Astrocyte (in vitro differentiated cells and primary cell): ENCODE measurements at regions not wholly inside any gene's neighbourhood (a gene's known extent, or its start where the extent isn't known, plus 50 kb on each side); places are given as distances from the start of the nearest gene placed in this dataset.
A peak's percentile ranks its signal among the peaks of the same experiment; 100 is the strongest.

ENCODE experiments used
- DNase-seq: peaks from one replicate; pipeline ENCODE4 v3.0.0-alpha.2; 2010; ENCODE audit warnings: low read depth
- FAIRE-seq: peaks from 2 replicates; lab custom pipeline; 2011; peaks lifted over from hg19 to GRCh38; lab: Jason Lieb, UNC
- H2AFZ ChIP-seq: 2 replicates; pipeline ENCODE4 v1.6.0; 2012; ENCODE audit warnings: low read depth, low read length, inconsistent platforms
- H3K27ac ChIP-seq: 2 replicates; pipeline ENCODE4 v1.5.1; 2011; ENCODE audit warnings: low read depth, low read length, inconsistent platforms
- H3K27me3 ChIP-seq: 2 replicates; pipeline ENCODE4 v1.6.0; 2011; ENCODE audit warnings: low read length, inconsistent platforms; ENCODE audit not compliant: insufficient read depth
- H3K36me3 ChIP-seq: 2 replicates; pipeline ENCODE4 v1.5.1; 2011; ENCODE audit warnings: low read length, inconsistent platforms; ENCODE audit not compliant: insufficient read depth
- H3K4me1 ChIP-seq: 2 replicates; pipeline ENCODE4 v1.5.1; 2011; ENCODE audit warnings: low read length, inconsistent platforms; ENCODE audit not compliant: insufficient read depth
- H3K4me2 ChIP-seq: 2 replicates; pipeline ENCODE4 v1.6.0; 2012; ENCODE audit warnings: low read length, inconsistent platforms
- H3K4me3 ChIP-seq: 2 replicates; pipeline ENCODE4 v1.5.1; 2011; ENCODE audit warnings: low read depth, mild to moderate bottlenecking, low read length, inconsistent platforms; ENCODE audit not compliant: insufficient read depth
- H3K79me2 ChIP-seq: 2 replicates; pipeline ENCODE4 v1.6.0; 2012; ENCODE audit warnings: mild to moderate bottlenecking, low read length, inconsistent platforms; ENCODE audit not compliant: insufficient read depth
- H3K9ac ChIP-seq: 2 replicates; pipeline ENCODE4 v1.6.0; 2012; ENCODE audit warnings: mild to moderate bottlenecking, low read length, inconsistent platforms
- H3K9me3 ChIP-seq: 2 replicates; pipeline ENCODE4 v1.5.1; 2012; ENCODE audit warnings: low read depth, mild to moderate bottlenecking, low read length, inconsistent platforms; ENCODE audit not compliant: insufficient read depth
- H4K20me1 ChIP-seq: 2 replicates; pipeline ENCODE4 v1.6.0; 2012; ENCODE audit warnings: low read length, inconsistent platforms; ENCODE audit not compliant: insufficient read depth
- H3K27ac Mint-ChIP-seq: one replicate; pipeline ENCODE4 v1.8.0; 2021; ENCODE audit warnings: mild to moderate bottlenecking, mixed read lengths; ENCODE audit not compliant: unreplicated experiment
- H3K27me3 Mint-ChIP-seq: one replicate; pipeline ENCODE4 v1.8.0; 2021; ENCODE audit warnings: low read depth, mixed read lengths; ENCODE audit not compliant: unreplicated experiment
- H3K36me3 Mint-ChIP-seq: one replicate; pipeline ENCODE4 v1.8.0; 2021; ENCODE audit warnings: low read depth, mixed read lengths; ENCODE audit not compliant: unreplicated experiment
- H3K4me1 Mint-ChIP-seq: one replicate; pipeline ENCODE4 v1.8.0; 2021; ENCODE audit warnings: low read depth, mixed read lengths; ENCODE audit not compliant: unreplicated experiment
- H3K4me3 Mint-ChIP-seq: one replicate; pipeline ENCODE4 v1.8.0; 2021; ENCODE audit warnings: mild to moderate bottlenecking, moderate library complexity, mixed read lengths; ENCODE audit not compliant: unreplicated experiment
- H3K9me3 Mint-ChIP-seq: one replicate; pipeline ENCODE4 v1.8.0; 2021; ENCODE audit warnings: mild to moderate bottlenecking, mixed read lengths; ENCODE audit not compliant: unreplicated experiment
- CTCF ChIP-seq: IDR thresholded peaks from 2 replicates; pipeline ENCODE4 v1.5.1; 2011; ENCODE audit warnings: low read depth, mild to moderate bottlenecking, inconsistent platforms, low read length, moderate library complexity; ENCODE audit not compliant: insufficient read depth
- EZH2 ChIP-seq: IDR thresholded peaks from 2 replicates; pipeline ENCODE4 v1.6.1; 2012; ENCODE audit warnings: mild to moderate bottlenecking, low read length, inconsistent platforms; ENCODE audit not compliant: insufficient read depth

- no peak for FAIRE-seq
- H3K4me1 ChIP-seq: peaks cover 5% of the 10 kb centered on the region
- H2AFZ ChIP-seq: no peak overlapping the region
- H3K79me2 ChIP-seq: no peaks in the 10 kb centered on the region
- H3K27ac Mint-ChIP-seq: no peak overlapping the region
- H3K4me1 Mint-ChIP-seq: peaks cover 14% of the 10 kb centered on the region
- H3K9me3 ChIP-seq: no peaks in the 10 kb centered on the region
- H3K9me3 Mint-ChIP-seq: no peaks in the 10 kb centered on the region
- DNase-seq: peak; percentile 90
- H3K36me3 Mint-ChIP-seq: peaks cover 2% of the 10 kb centered on the region
- H3K27me3 ChIP-seq: no peaks in the 10 kb centered on the region
- no peak overlapping the region for H3K9ac ChIP-seq
- no peaks in the 10 kb centered on the region for H4K20me1 ChIP-seq
- H3K4me3 Mint-ChIP-seq: no peak overlapping the region
- TF ChIP-seq EZH2 (no peak), CTCF (no peak)
- no peaks in the 10 kb centered on the region for H3K36me3 ChIP-seq
- no peak overlapping the region for H3K4me2 ChIP-seq
- H3K27ac ChIP-seq: no peak overlapping the region
- H3K4me3 ChIP-seq: no peak overlapping the region
- no peaks in the 10 kb centered on the region for H3K27me3 Mint-ChIP-seq
These were observed 394.6 kb downstream of the C12orf75 start for GRCh38 chr12:105725054-105725453.

- FAIRE-seq (no peak), DNase-seq (no peak)
- Histone ChIP-seq H3K9me3 (no peaks in the 10 kb centered on the region), H3K79me2 (no peaks in the 10 kb centered on the region), H3K36me3 (no peaks in the 10 kb centered on the region), H3K27ac (no peak overlapping the region), H3K4me3 (no peak overlapping the region), H3K4me2 (no peak overlapping the region), H3K4me1 (no peaks in the 10 kb centered on the region), H4K20me1 (no peaks in the 10 kb centered on the region), H3K27me3 (no peaks in the 10 kb centered on the region), H3K9ac (no peak overlapping the region), H2AFZ (no peak overlapping the region)
- peaks cover 10% of the 10 kb centered on the region for H3K4me1 Mint-ChIP-seq
- H3K27ac Mint-ChIP-seq: no peak overlapping the region
- TF ChIP-seq EZH2 (no peak), CTCF (no peak)
- no peak overlapping the region for H3K4me3 Mint-ChIP-seq
- H3K27me3 Mint-ChIP-seq: no peaks in the 10 kb centered on the region
- H3K9me3 Mint-ChIP-seq: no peaks in the 10 kb centered on the region
- H3K36me3 Mint-ChIP-seq: peaks cover 2% of the 10 kb centered on the region
These were observed 398.8 kb downstream of the C12orf75 start for GRCh38 chr12:105729181-105729771.

- Mint-ChIP-seq H3K36me3 (peaks cover 2% of the 10 kb centered on the region), H3K4me3 (no peak overlapping the region), H3K9me3 (no peaks in the 10 kb centered on the region), H3K4me1 (peaks cover 5% of the 10 kb centered on the region), H3K27me3 (no peaks in the 10 kb centered on the region), H3K27ac (no peak overlapping the region)
- no peak overlapping the region for H3K27ac ChIP-seq
- DNase-seq (peak; percentile 74), FAIRE-seq (no peak)
- H3K27me3 ChIP-seq: no peaks in the 10 kb centered on the region
- H3K9ac ChIP-seq: no peak overlapping the region
- no peak overlapping the region for H2AFZ ChIP-seq
- TF ChIP-seq EZH2 (no peak), CTCF (no peak)
- no peak overlapping the region for H3K4me2 ChIP-seq
- H3K79me2 ChIP-seq: no peaks in the 10 kb centered on the region
- no peaks in the 10 kb centered on the region for H3K4me1 ChIP-seq
- no peaks in the 10 kb centered on the region for H3K36me3 ChIP-seq
- H3K4me3 ChIP-seq: no peak overlapping the region
- no peaks in the 10 kb centered on the region for H3K9me3 ChIP-seq
- H4K20me1 ChIP-seq: no peaks in the 10 kb centered on the region
These were observed 399.4 kb downstream of the C12orf75 start for GRCh38 chr12:105729926-105730325.
